OCI-LY3 (cell line): ENCODE measurements at regions not wholly inside any gene's neighbourhood (a gene's known extent, or its start where the extent isn't known, plus 50 kb on each side); places are given as distances from the start of the nearest gene placed in this dataset.

ENCODE experiments used
- EZH2phosphoT487 ChIP-seq: fragments of 200-600 bp; shearing (Covaris generic); IDR thresholded peaks from 2 replicates; pipeline ENCODE4 v1.6.1; 2018; ENCODE audit warnings: antibody characterized with exemption, mixed run types, low read depth
- TF ChIP-seq, protein P1 (sequence below): fragments of 200-600, 300-600 bp; sonication (generic); IDR thresholded peaks from 2 replicates; pipeline ENCODE4 v1.5.1; 2014; ENCODE audit warnings: antibody characterized with exemption, low read length, low read depth

- TF ChIP-seq, protein P1, sequence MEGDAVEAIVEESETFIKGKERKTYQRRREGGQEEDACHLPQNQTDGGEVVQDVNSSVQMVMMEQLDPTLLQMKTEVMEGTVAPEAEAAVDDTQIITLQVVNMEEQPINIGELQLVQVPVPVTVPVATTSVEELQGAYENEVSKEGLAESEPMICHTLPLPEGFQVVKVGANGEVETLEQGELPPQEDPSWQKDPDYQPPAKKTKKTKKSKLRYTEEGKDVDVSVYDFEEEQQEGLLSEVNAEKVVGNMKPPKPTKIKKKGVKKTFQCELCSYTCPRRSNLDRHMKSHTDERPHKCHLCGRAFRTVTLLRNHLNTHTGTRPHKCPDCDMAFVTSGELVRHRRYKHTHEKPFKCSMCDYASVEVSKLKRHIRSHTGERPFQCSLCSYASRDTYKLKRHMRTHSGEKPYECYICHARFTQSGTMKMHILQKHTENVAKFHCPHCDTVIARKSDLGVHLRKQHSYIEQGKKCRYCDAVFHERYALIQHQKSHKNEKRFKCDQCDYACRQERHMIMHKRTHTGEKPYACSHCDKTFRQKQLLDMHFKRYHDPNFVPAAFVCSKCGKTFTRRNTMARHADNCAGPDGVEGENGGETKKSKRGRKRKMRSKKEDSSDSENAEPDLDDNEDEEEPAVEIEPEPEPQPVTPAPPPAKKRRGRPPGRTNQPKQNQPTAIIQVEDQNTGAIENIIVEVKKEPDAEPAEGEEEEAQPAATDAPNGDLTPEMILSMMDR, result no peak
- TF ChIP-seq EZH2phosphoT487, result no peak
Observed at GRCh38 chr2:222804351-222804750, 56.5 kb upstream of the ACSL3 start.
